NCI-H187 treated with DMSO at 0.1 percent for 48 hours (cell line): ENCODE measurements at regions not wholly inside any gene's neighbourhood (a gene's known extent, or its start where the extent isn't known, plus 50 kb on each side); places are given as distances from the start of the nearest gene placed in this dataset.
"Not testable (repeated sequence)": the region's sequence is repeated elsewhere in the genome, so short reads cannot be mapped to it uniquely, and the experiment has no call there.

ENCODE experiments used
- DNase-seq: peaks from one replicate; lab custom pipeline; 2025; lab: John Stamatoyannopoulos, UW

- DNase-seq: not testable (repeated sequence)
Measured at GRCh38 chr6:67878216-67878615, 756.9 kb upstream of the ADGRB3 start.

- DNase-seq: no peak
Measured at GRCh38 chr6:67877288-67877687, 757.8 kb upstream of the ADGRB3 start.

DNA sequence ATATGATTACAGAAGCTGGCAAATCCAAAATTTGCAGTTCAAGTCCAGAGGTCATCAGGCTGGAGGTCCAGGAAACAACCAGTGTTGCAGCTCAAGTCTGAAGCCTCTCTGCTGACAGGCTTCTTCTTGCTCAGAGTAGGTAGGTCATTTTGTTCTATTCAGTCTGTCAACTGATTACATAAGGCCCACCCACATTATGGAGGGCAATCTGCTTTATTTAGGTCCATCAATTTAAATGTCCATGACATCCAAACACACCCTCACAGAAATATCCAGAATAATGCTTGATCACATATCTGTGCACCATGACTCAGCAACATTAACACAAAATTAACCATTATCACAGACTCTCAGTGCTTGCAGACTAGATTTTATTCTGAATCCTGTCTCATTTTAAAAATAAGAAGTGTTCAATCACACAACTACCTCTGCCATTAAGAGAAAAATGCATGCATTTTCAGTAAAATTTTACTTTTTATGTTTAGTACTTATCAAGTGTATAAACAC is 759.2 kb upstream of the ADGRB3 start:
- no peak for DNase-seq

DNA sequence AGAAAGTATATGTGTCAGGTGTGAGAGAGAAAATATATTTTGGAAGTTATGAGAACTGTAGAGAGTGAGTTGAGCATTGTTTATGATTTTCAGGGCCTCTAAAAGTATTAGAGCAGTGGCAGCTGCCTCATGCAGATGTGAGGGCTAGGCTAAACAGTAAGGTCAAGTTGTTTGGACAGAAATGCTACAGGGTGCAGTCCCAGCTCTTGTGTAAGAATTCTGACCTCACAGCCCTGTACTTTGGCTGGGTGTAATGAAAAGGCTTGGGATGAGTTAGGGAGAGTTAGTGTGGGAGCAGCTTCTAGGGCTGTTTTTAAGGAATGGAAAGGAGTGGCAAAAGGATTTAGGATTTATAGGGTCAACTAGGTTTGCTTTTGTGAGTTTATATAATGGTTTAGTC is 764.8 kb upstream of the ADGRB3 start:
- DNase-seq: no peak

- no peak for DNase-seq
Measured at GRCh38 chr6:67863346-67863745, 771.7 kb upstream of the ADGRB3 start.

DNA sequence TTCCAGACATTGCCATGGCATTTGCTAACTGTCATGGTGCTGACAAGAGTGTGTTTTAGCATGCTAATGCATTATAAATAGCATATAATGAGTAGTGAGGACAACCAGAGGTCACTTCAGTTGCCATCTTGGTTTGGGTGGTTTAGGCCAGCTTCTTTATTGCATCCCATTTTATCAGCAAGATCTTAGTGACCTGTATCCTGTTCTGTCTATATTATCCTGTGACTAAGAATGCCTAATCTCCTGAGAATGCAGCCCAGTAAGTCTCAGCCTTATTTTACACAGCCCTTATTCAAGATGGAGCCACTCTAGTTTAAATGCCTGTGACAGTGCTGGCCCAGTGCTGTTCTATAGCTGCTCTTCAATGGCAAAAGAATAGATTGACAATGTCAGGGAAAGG is 781.0 kb upstream of the ADGRB3 start:
- no peak for DNase-seq

DNA sequence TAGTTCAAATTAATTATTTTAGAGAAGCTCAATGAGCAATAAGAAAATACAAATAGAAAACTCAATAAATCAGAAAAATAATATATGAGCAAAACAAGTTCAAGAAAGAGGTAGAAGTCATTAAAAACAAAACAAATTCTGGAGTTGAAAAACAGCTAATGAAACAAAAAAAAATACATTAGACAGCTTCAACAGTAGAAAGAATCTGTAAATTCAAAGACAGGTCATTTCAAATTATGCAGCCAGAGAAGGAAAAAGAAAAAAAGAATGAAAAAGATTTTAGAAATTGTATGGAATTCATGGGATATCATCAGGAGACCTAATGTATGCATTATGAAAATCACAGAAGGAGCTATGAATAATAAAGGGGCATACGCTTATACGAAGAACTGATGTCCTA is 795.3 kb upstream of the ADGRB3 start:
- no peak for DNase-seq

DNA sequence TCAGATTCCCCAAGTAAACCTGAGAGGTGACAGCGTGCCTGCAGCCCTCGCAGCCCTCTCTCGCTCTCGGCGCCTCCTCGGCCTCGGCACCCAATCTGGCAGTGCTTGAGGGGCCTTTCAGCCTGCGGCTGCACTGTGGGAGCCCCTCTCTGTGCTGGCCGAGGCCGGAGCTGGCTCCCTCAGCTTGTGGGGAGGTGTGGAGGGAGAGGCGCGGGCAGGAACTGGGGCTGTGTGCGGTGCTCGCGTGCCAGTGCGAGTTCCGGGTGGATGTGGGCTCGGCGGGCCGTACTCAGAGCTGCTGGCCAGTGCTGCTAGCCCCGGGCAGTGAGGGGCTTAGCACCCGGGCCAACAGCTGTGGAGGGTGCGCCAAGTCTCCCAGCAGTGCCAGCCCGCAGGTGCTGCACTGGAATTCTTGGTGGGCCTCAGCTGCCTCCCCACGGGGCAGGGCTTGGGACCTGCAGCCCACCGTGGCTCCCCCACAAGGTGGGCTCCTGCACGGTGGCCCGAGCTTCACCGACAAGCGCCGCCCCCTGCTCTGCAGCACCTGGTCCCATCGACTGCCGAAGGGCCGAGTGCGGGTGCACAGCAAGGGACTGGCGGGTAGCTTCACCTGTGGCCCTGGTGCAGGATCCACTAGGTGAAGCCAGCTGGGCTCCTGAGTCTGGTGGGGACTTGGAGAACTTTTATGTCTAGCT is 809.7 kb upstream of the ADGRB3 start:
- DNase-seq: no peak

GRCh38 chr6:67818322-67818721 is 816.8 kb upstream of the ADGRB3 start:
- no peak for DNase-seq

DNA sequence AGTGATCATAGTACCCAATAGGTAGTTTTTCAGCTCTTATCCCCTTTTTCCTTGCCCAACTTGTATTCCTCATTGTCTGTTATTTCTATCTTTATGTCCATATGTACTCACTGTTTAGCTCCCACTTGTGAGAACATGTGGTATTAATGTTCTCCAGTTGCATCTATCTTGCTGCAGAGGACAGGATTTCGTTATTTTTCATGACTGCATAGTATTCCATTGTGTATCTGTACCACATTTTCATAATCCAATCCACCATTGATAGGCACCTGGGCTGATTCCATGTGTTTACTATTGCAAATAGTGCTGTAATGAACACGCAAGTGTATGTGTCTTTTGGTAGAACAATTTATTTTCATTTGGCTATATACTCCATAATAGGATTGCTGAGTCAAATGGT is 819.5 kb upstream of the ADGRB3 start:
- no peak for DNase-seq

- DNase-seq: no peak
Measured at GRCh38 chr6:67814262-67814661, 820.8 kb upstream of the ADGRB3 start.

- DNase-seq: no peak
Measured at GRCh38 chr6:67812693-67813092, 822.4 kb upstream of the ADGRB3 start.

GRCh38 chr6:67812125-67812524 is 823.0 kb upstream of the ADGRB3 start:
- no peak for DNase-seq

DNA sequence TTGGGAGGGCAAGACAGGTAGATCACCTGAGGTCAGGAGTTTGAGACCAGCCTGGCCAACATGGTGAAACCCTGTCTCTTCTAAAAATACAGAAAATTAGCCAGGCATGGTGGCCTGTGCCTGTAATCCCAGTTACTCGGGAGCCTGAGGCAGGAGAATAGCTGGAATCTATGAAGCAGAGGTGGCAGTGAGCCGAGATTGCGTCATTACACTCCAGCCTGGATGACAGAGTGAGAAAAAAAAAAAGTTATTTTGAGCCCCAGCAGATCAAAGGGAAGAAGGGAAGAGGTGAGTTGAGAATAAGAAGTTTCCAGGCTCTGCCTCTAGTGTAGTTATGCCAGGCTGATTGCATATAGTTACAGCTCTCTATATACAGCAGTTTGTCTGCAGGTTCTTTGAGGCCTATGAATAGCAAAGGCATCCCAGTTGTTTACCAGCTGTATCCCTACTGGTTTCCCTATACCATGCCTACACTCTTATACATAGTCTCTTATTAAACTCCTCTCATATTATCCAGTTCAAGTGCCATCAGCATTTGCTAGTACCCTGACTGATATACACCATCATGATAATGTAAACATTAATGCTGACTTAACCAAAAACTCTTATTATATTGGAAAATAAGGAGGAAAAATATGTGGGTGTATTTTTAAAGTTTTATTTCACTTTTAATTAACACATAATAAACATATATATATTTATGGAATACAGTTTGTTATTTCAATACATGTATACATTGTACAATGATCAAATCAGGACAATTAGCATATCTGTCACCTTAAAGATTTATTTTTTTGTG is 823.6 kb upstream of the ADGRB3 start:
- no peak for DNase-seq

GRCh38 chr6:67804808-67805207 is 830.3 kb upstream of the ADGRB3 start:
- DNase-seq: not testable (repeated sequence)

GRCh38 chr6:67802771-67803170 is 832.3 kb upstream of the ADGRB3 start:
- no peak for DNase-seq

DNA sequence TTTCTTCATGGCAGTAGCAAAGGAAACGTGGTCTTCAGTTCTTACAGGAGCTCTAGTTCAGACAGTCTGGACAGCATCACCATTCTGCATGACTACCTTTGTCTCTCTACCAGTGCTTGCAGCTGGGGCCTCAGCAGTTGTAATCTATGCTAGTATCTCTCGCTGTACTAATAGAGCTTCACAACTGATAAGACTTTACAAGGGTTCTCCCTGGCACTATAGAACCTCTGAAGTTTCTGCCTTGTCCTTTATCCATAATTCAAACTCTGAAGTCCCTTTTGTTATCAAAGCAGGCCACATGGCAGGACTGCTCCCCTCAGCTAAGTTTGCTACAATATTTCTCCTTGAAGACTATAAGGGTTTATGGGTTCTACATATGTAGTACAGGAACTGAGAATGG is 842.1 kb upstream of the ADGRB3 start:
- no peak for DNase-seq

GRCh38 chr6:67790569-67790968 is 844.5 kb upstream of the ADGRB3 start:
- DNase-seq: no peak

DNA sequence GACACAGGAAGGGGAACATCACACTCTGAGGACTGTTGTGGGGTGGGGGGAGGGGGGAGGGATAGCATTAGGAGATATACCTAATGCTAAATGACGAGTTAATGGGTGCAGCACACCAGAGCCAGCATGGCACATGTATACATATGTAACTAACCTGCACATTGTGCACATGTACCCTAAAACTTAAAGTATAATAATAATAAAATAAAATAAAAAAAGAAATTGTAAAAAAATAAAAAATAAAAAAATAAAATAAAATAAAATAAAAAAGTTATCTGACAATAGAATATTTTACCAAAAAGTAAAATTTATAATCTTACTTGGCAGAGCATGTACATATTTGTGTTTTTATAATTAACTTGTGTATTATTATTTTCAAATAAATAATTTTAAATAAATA is 848.0 kb upstream of the ADGRB3 start:
- DNase-seq: not testable (repeated sequence)

- DNase-seq: no peak
Measured at GRCh38 chr6:67779876-67780275, 855.2 kb upstream of the ADGRB3 start.

- no peak for DNase-seq
Measured at GRCh38 chr6:67775333-67775732, 859.7 kb upstream of the ADGRB3 start.

- no peak for DNase-seq
Measured at GRCh38 chr6:67768972-67769371, 866.1 kb upstream of the ADGRB3 start.

GRCh38 chr6:67767046-67767822 is 867.8 kb upstream of the ADGRB3 start:
- DNase-seq: not testable (repeated sequence)
